ENCODE measurements at regions not wholly inside any gene's neighbourhood (a gene's known extent, or its start where the extent isn't known, plus 50 kb on each side); places are given as distances from the start of the nearest gene placed in this dataset.

- Mint-ChIP-seq H3K27me3 (no peaks in the 10 kb centered on the region), H3K36me3 (no peaks in the 10 kb centered on the region), H3K9me3 (peaks cover 3 to 14% (median 5%) of the 10 kb centered on the region in 3 donors), H3K4me1 (no peaks in the 10 kb centered on the region), H3K4me3 (no peak overlapping the region), H3K27ac (no peak overlapping the region)
- no peak for DNase-seq
- ChIA-PET POLR2A (no interaction called here), CTCF (no interaction called here)
- WGBS (ENCODE audit: insufficient coverage), result no CpG with 5 or more reads among the region's 1 CpG
- Histone ChIP-seq H3K4me3 (ENCODE audit: control insufficient read depth in 1 of 2, extremely low read depth in 1 of 2, low read length in 1 of 2) (no peak overlapping the region), H3K9me3 (no peaks in the 10 kb centered on the region), H3K27me3 (replicated peaks in 1 of 2; ENCODE audit: control insufficient read depth in 2 of 2, extremely low read depth in 1 of 2, insufficient read depth in 2 of 2, low read length in 1 of 2) (no peaks in the 10 kb centered on the region), H3K27ac (ENCODE audit: low read length) (no peak overlapping the region), H3K4me1 (ENCODE audit: control insufficient read depth in 1 of 2, extremely low read depth in 1 of 2, insufficient read depth in 2 of 2, low read length in 2 of 2) (no peaks in the 10 kb centered on the region), H3K36me3 (ENCODE audit: control insufficient read depth in 2 of 2, extremely low read depth in 1 of 2, insufficient read depth in 1 of 2, low read length in 1 of 2) (no peaks in the 10 kb centered on the region)
- no peak for ATAC-seq (replicated peaks in 1 of 4)
Measured at GRCh38 chr13:104584481-104584880, 1518.3 kb upstream of the SLC10A2 start.

DNA sequence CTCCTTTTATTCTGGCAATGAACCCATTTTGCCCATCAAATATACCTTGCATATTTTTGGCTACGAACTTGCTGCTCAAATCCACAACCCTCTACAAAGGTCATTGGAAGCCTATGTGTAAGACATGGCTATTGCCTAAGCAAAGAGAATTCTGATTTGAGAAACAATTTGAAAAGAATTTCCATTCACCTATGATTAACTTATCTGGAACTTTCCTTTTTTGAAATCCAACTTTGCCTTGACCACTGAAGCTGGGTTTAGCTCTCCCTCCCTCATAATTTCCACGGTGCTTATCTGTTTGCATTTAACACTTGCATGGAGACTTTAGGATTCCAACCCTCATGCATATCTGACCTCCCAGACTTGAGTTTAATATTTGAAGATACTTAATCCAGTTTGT, 1514.7 kb upstream of the SLC10A2 start:
- Histone ChIP-seq H3K27me3 (replicated peaks in 1 of 2; ENCODE audit: control insufficient read depth in 2 of 2, extremely low read depth in 1 of 2, insufficient read depth in 2 of 2, low read length in 1 of 2) (no peaks in the 10 kb centered on the region), H3K36me3 (ENCODE audit: control insufficient read depth in 2 of 2, extremely low read depth in 1 of 2, insufficient read depth in 1 of 2, low read length in 1 of 2) (no peaks in the 10 kb centered on the region), H3K4me1 (ENCODE audit: control insufficient read depth in 1 of 2, extremely low read depth in 1 of 2, insufficient read depth in 2 of 2, low read length in 2 of 2) (no peaks in the 10 kb centered on the region), H3K9me3 (no peaks in the 10 kb centered on the region), H3K4me3 (ENCODE audit: control insufficient read depth in 1 of 2, extremely low read depth in 1 of 2, low read length in 1 of 2) (no peak overlapping the region), H3K27ac (ENCODE audit: low read length) (no peak overlapping the region)
- no peaks in the 10 kb centered on the region for H3K27me3 Mint-ChIP-seq
- no peak overlapping the region for H3K27ac Mint-ChIP-seq
- peaks cover 0 to 9% (median under 1%) of the 10 kb centered on the region in 3 donors for H3K9me3 Mint-ChIP-seq
- H3K36me3 Mint-ChIP-seq, result no peaks in the 10 kb centered on the region
- no peak for DNase-seq
- no peaks in the 10 kb centered on the region for H3K4me1 Mint-ChIP-seq
- no peak for ATAC-seq (replicated peaks in 1 of 4)
- no peak overlapping the region for H3K4me3 Mint-ChIP-seq
- no CpG with 5 or more reads among the region's 2 CpGs for WGBS (ENCODE audit: insufficient coverage)
- CTCF ChIA-PET, result no interaction called here
- POLR2A ChIA-PET, result no interaction called here

- H3K27me3 ChIP-seq (replicated peaks in 1 of 2; ENCODE audit: control insufficient read depth in 2 of 2, extremely low read depth in 1 of 2, insufficient read depth in 2 of 2, low read length in 1 of 2), result no peaks in the 10 kb centered on the region
- no peak overlapping the region for H3K27ac Mint-ChIP-seq
- H3K27me3 Mint-ChIP-seq, result no peaks in the 10 kb centered on the region
- DNase-seq (no peak), ATAC-seq (replicated peaks in 1 of 4) (no peak)
- no peaks in the 10 kb centered on the region for H3K36me3 Mint-ChIP-seq
- CTCF ChIA-PET, result no interaction called here
- H3K9me3 ChIP-seq, result no peaks in the 10 kb centered on the region
- no peak overlapping the region for H3K4me3 Mint-ChIP-seq
- 94% methylated on average over 2 of the region's 4 CpGs for WGBS (ENCODE audit: insufficient coverage)
- no peaks in the 10 kb centered on the region for H3K4me1 ChIP-seq (ENCODE audit: control insufficient read depth in 1 of 2, extremely low read depth in 1 of 2, insufficient read depth in 2 of 2, low read length in 2 of 2)
- H3K4me3 ChIP-seq (ENCODE audit: control insufficient read depth in 1 of 2, extremely low read depth in 1 of 2, low read length in 1 of 2), result no peak overlapping the region
- no peaks in the 10 kb centered on the region for H3K36me3 ChIP-seq (ENCODE audit: control insufficient read depth in 2 of 2, extremely low read depth in 1 of 2, insufficient read depth in 1 of 2, low read length in 1 of 2)
- POLR2A ChIA-PET, result no interaction called here
- H3K4me1 Mint-ChIP-seq, result no peaks in the 10 kb centered on the region
- H3K27ac ChIP-seq (ENCODE audit: low read length), result no peak overlapping the region
- peaks cover 0 to 7% (median 0%) of the 10 kb centered on the region in 3 donors for H3K9me3 Mint-ChIP-seq
Measured at GRCh38 chr13:104577071-104577815, 1511.0 kb upstream of the SLC10A2 start.

DNA sequence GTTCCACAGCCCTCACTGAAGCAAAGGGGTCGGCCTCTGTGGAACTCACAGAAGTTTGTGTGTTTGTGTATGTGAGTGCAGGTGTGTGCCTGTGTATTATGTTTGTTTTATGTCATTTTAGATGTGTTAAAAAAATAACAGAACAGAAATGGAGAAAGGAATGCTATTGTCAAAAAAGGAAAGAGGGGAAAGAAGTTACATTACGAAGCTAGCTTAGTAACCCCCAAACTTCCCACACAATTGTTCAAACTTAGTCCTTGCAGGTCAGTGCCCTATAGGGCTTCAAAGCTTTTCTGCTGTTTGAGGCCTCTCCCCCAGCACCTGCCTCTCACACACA, 1505.6 kb upstream of the SLC10A2 start:
- no peaks in the 10 kb centered on the region for H3K36me3 ChIP-seq (ENCODE audit: control insufficient read depth in 2 of 2, extremely low read depth in 1 of 2, insufficient read depth in 1 of 2, low read length in 1 of 2)
- H3K4me1 ChIP-seq (ENCODE audit: control insufficient read depth in 1 of 2, extremely low read depth in 1 of 2, insufficient read depth in 2 of 2, low read length in 2 of 2), result no peaks in the 10 kb centered on the region
- POLR2A ChIA-PET, result no interaction called here
- H3K36me3 Mint-ChIP-seq, result no peaks in the 10 kb centered on the region
- DNase-seq (no peak), ATAC-seq (replicated peaks in 1 of 4) (no peak)
- H3K27me3 ChIP-seq (replicated peaks in 1 of 2; ENCODE audit: control insufficient read depth in 2 of 2, extremely low read depth in 1 of 2, insufficient read depth in 2 of 2, low read length in 1 of 2), result no peaks in the 10 kb centered on the region
- no peak overlapping the region for H3K4me3 ChIP-seq (ENCODE audit: control insufficient read depth in 1 of 2, extremely low read depth in 1 of 2, low read length in 1 of 2)
- no peaks in the 10 kb centered on the region for H3K9me3 ChIP-seq
- no peak overlapping the region for H3K27ac Mint-ChIP-seq
- H3K27ac ChIP-seq (ENCODE audit: low read length), result no peak overlapping the region
- no peak overlapping the region for H3K4me3 Mint-ChIP-seq
- no peaks in the 10 kb centered on the region for H3K27me3 Mint-ChIP-seq
- no CpG with 5 or more reads among the region's 2 CpGs for WGBS (ENCODE audit: insufficient coverage)
- no peaks in the 10 kb centered on the region for H3K4me1 Mint-ChIP-seq
- H3K9me3 Mint-ChIP-seq, result no peaks in the 10 kb centered on the region
- CTCF ChIA-PET, result interaction anchor here (0.6 to 0.8 kb wide), 3 partner anchors 1363 to 1964 kb away, joined by 3 to 4 read pairs (median 3); no protein-coding TSS in a partner anchor

- CTCF ChIA-PET, result interaction anchor here (0.6 to 0.8 kb wide), 3 partner anchors 1363 to 1965 kb away, joined by 3 to 4 read pairs (median 3); no protein-coding TSS in a partner anchor
Measured at GRCh38 chr13:104571161-104571892, 1505.1 kb upstream of the SLC10A2 start.

DNA sequence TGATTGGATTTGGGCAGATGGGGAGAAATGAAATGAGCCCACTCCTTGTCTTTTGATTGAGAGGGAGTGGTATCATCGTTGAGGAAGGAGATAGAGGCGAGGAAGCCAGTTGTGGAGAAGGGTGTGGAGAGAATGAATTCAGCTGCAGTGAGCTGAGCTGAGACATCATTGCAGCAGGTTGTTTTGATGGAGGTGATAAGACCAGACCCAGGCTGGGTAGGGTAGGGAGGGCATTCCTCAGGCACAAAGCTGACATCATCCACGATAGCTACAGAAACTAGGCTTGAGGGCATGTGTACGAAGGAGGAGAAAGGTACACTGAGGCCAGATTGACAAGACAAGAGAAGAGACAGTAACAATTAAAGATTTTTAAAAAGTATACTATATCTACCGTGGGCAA, 1500.9 kb upstream of the SLC10A2 start:
- no peak overlapping the region for H3K27ac Mint-ChIP-seq
- H3K27me3 ChIP-seq (replicated peaks in 1 of 2; ENCODE audit: control insufficient read depth in 2 of 2, extremely low read depth in 1 of 2, insufficient read depth in 2 of 2, low read length in 1 of 2), result no peaks in the 10 kb centered on the region
- ChIA-PET CTCF (no interaction called here), POLR2A (no interaction called here)
- H3K9me3 ChIP-seq, result no peaks in the 10 kb centered on the region
- no peak overlapping the region for H3K27ac ChIP-seq (ENCODE audit: low read length)
- DNase-seq, result no peak
- WGBS (ENCODE audit: insufficient coverage), result 29% methylated on average over 1 of the region's 5 CpGs
- ATAC-seq (replicated peaks in 1 of 4), result no peak
- H3K27me3 Mint-ChIP-seq, result peaks cover 1 to 3% of the 10 kb centered on the region in 2 donors
- H3K9me3 Mint-ChIP-seq, result peaks cover 0 to 4% (median 0%) of the 10 kb centered on the region in 3 donors
- H3K36me3 Mint-ChIP-seq, result no peaks in the 10 kb centered on the region
- no peaks in the 10 kb centered on the region for H3K4me1 ChIP-seq (ENCODE audit: control insufficient read depth in 1 of 2, extremely low read depth in 1 of 2, insufficient read depth in 2 of 2, low read length in 2 of 2)
- no peak overlapping the region for H3K4me3 ChIP-seq (ENCODE audit: control insufficient read depth in 1 of 2, extremely low read depth in 1 of 2, low read length in 1 of 2)
- H3K4me1 Mint-ChIP-seq, result no peaks in the 10 kb centered on the region
- no peak overlapping the region for H3K4me3 Mint-ChIP-seq
- no peaks in the 10 kb centered on the region for H3K36me3 ChIP-seq (ENCODE audit: control insufficient read depth in 2 of 2, extremely low read depth in 1 of 2, insufficient read depth in 1 of 2, low read length in 1 of 2)

More at GRCh38 chr13:104571161-104571892, 1505.1 kb upstream of the SLC10A2 start:
- Mint-ChIP-seq H3K4me1 (no peaks in the 10 kb centered on the region), H3K27ac (no peak overlapping the region), H3K9me3 (no peaks in the 10 kb centered on the region), H3K4me3 (no peak overlapping the region), H3K36me3 (no peaks in the 10 kb centered on the region), H3K27me3 (no peaks in the 10 kb centered on the region)
- Histone ChIP-seq H3K4me3 (ENCODE audit: control insufficient read depth in 1 of 2, extremely low read depth in 1 of 2, low read length in 1 of 2) (no peak overlapping the region), H3K4me1 (ENCODE audit: control insufficient read depth in 1 of 2, extremely low read depth in 1 of 2, insufficient read depth in 2 of 2, low read length in 2 of 2) (no peaks in the 10 kb centered on the region), H3K27me3 (replicated peaks in 1 of 2; ENCODE audit: control insufficient read depth in 2 of 2, extremely low read depth in 1 of 2, insufficient read depth in 2 of 2, low read length in 1 of 2) (no peaks in the 10 kb centered on the region), H3K36me3 (ENCODE audit: control insufficient read depth in 2 of 2, extremely low read depth in 1 of 2, insufficient read depth in 1 of 2, low read length in 1 of 2) (no peaks in the 10 kb centered on the region), H3K9me3 (no peaks in the 10 kb centered on the region), H3K27ac (ENCODE audit: low read length) (no peak overlapping the region)
- WGBS (ENCODE audit: insufficient coverage), result 92% methylated on average over 2 of the region's 12 CpGs
- POLR2A ChIA-PET, result interaction anchor here in 1 of 2 donors (0.7 kb wide), 1 partner anchor 50 kb away, joined by 4 read pairs; no protein-coding TSS in a partner anchor
- DNase-seq (peak in 6 of 35 experiments; percentile 1 to 21 (median 2)), ATAC-seq (replicated peaks in 1 of 4) (no peak)
